CD4-positive, CD25-positive, alpha-beta regulatory T cell (primary cell): ENCODE measurements at regions not wholly inside any gene's neighbourhood (a gene's known extent, or its start where the extent isn't known, plus 50 kb on each side); places are given as distances from the start of the nearest gene placed in this dataset.

ENCODE experiments used
- ATAC-seq, 2 donors: fragments of 150-1000 bp; cut with Tn5 transposase; one replicate each; pipeline ENCODE4 v1.10.0; 2021; ENCODE audit warnings: low read depth in 2 of 2, moderate number of reproducible peaks in 2 of 2, moderate library complexity in 1 of 2
- DNase-seq, 3 donors: peaks; one replicate each; pipeline versions ENCODE4 v3.0.0 to v3.0.0-alpha.2; 2012 to 2022; ENCODE audit warnings: mixed read lengths in 1 of 3
- H3K27ac ChIP-seq: one replicate; pipeline ENCODE4 v1.7.0; 2013; ENCODE audit warnings: mild to moderate bottlenecking, low read length; ENCODE audit not compliant: insufficient read depth, poor library complexity, severe bottlenecking
- H3K27me3 ChIP-seq: one replicate; pipeline ENCODE4 v1.7.0; 2013; ENCODE audit warnings: low read length; ENCODE audit not compliant: control insufficient read depth, insufficient read depth
- H3K36me3 ChIP-seq: one replicate; pipeline ENCODE4 v1.7.0; 2013; ENCODE audit warnings: mild to moderate bottlenecking, low read length, moderate library complexity; ENCODE audit not compliant: control insufficient read depth, insufficient read depth
- H3K4me1 ChIP-seq: 2 replicates; pipeline ENCODE4 v1.7.0; 2013; ENCODE audit warnings: mild to moderate bottlenecking, low read length; ENCODE audit not compliant: insufficient read depth, control insufficient read depth, poor library complexity, severe bottlenecking
- H3K4me3 ChIP-seq: one replicate; pipeline ENCODE4 v1.7.0; 2013; ENCODE audit warnings: low read depth, mild to moderate bottlenecking, low read length, moderate library complexity
- H3K9me3 ChIP-seq, 2 experiments: 1 replicate in 1 of 2; 2 replicates in 1 of 2; pipeline ENCODE4 v1.7.0; 2013; ENCODE audit warnings: low read length in 2 of 2, mild to moderate bottlenecking in 1 of 2, moderate library complexity in 1 of 2; ENCODE audit not compliant: control insufficient read depth in 2 of 2
- H3K27ac Mint-ChIP-seq, 3 donors: one replicate each; pipeline ENCODE4 v1.8.0; 2020 to 2022; ENCODE audit warnings: mild to moderate bottlenecking in 3 of 3, mixed read lengths in 3 of 3, moderate library complexity in 2 of 3
- H3K27me3 Mint-ChIP-seq: one replicate; pipeline ENCODE4 v1.8.0; 2022; ENCODE audit warnings: mild to moderate bottlenecking, mixed read lengths
- H3K36me3 Mint-ChIP-seq: one replicate; pipeline ENCODE4 v1.8.0; 2020; ENCODE audit warnings: mixed read lengths
- H3K4me1 Mint-ChIP-seq, 4 donors: one replicate each; pipeline ENCODE4 v1.8.0; 2020 to 2022; ENCODE audit warnings: mixed read lengths in 4 of 4, mild to moderate bottlenecking in 1 of 4
- H3K4me3 Mint-ChIP-seq, 4 donors: one replicate each; pipeline ENCODE4 v1.8.0; 2020 to 2022; ENCODE audit warnings: mild to moderate bottlenecking in 4 of 4, mixed read lengths in 4 of 4, moderate library complexity in 3 of 4
- H3K9me3 Mint-ChIP-seq, 7 donors: one replicate each; pipeline ENCODE4 v1.8.0; 2020 to 2022; ENCODE audit warnings: mixed read lengths in 7 of 7, mild to moderate bottlenecking in 3 of 7, moderate library complexity in 2 of 7

GRCh38 chr5:117203584-117203983 is 629.0 kb upstream of the SEMA6A start:
- Mint-ChIP-seq H3K27ac (no peak overlapping the region), H3K36me3 (no peaks in the 10 kb centered on the region), H3K27me3 (no peaks in the 10 kb centered on the region), H3K4me1 (no peaks in the 10 kb centered on the region), H3K4me3 (no peak overlapping the region), H3K9me3 (peaks cover 1 to 16% (median 3%) of the 10 kb centered on the region in 7 donors)
- Histone ChIP-seq H3K4me3 (no peak overlapping the region), H3K9me3 (no peaks in the 10 kb centered on the region), H3K27ac (no peak overlapping the region), H3K27me3 (no peaks in the 10 kb centered on the region), H3K36me3 (no peaks in the 10 kb centered on the region), H3K4me1 (no peaks in the 10 kb centered on the region)
- ATAC-seq (no peak), DNase-seq (no peak)

GRCh38 chr5:117201001-117201400 is 626.4 kb upstream of the SEMA6A start:
- no peaks in the 10 kb centered on the region for H3K27me3 ChIP-seq
- Mint-ChIP-seq H3K27me3 (no peaks in the 10 kb centered on the region), H3K9me3 (peaks cover 0 to 15% (median 4%) of the 10 kb centered on the region in 7 donors), H3K27ac (no peak overlapping the region), H3K36me3 (no peaks in the 10 kb centered on the region), H3K4me1 (no peaks in the 10 kb centered on the region), H3K4me3 (no peak overlapping the region)
- H3K27ac ChIP-seq, result no peak overlapping the region
- ATAC-seq (no peak), DNase-seq (no peak)
- H3K36me3 ChIP-seq, result no peaks in the 10 kb centered on the region
- H3K4me1 ChIP-seq, result no peaks in the 10 kb centered on the region
- H3K9me3 ChIP-seq, result no peaks in the 10 kb centered on the region
- no peak overlapping the region for H3K4me3 ChIP-seq

GRCh38 chr5:117195076-117195475 is 620.5 kb upstream of the SEMA6A start:
- no peak overlapping the region for H3K27ac ChIP-seq
- no peaks in the 10 kb centered on the region for H3K4me1 Mint-ChIP-seq
- no peak overlapping the region for H3K4me3 Mint-ChIP-seq

GRCh38 chr5:117191251-117191650 is 616.6 kb upstream of the SEMA6A start:
- H3K9me3 Mint-ChIP-seq, result peaks cover 0 to 18% (median 5%) of the 10 kb centered on the region in 7 donors
- no peak overlapping the region for H3K27ac Mint-ChIP-seq
- H3K9me3 ChIP-seq, result no peaks in the 10 kb centered on the region
- H3K36me3 Mint-ChIP-seq, result no peaks in the 10 kb centered on the region
- DNase-seq (no peak), ATAC-seq (no peak)
- H3K27me3 Mint-ChIP-seq, result no peaks in the 10 kb centered on the region
- H3K4me1 Mint-ChIP-seq, result no peaks in the 10 kb centered on the region
- H3K4me1 ChIP-seq, result no peaks in the 10 kb centered on the region
- no peaks in the 10 kb centered on the region for H3K27me3 ChIP-seq
- H3K4me3 Mint-ChIP-seq, result no peak overlapping the region
- no peak overlapping the region for H3K27ac ChIP-seq
- H3K4me3 ChIP-seq, result no peak overlapping the region
- no peaks in the 10 kb centered on the region for H3K36me3 ChIP-seq

More at GRCh38 chr5:117195076-117195475, 620.5 kb upstream of the SEMA6A start:
- no peaks in the 10 kb centered on the region for H3K4me1 ChIP-seq
- no peaks in the 10 kb centered on the region for H3K27me3 ChIP-seq
- no peak for ATAC-seq
- Mint-ChIP-seq H3K27ac (no peak overlapping the region), H3K27me3 (no peaks in the 10 kb centered on the region), H3K36me3 (no peaks in the 10 kb centered on the region), H3K9me3 (peaks cover 0 to 15% (median 4%) of the 10 kb centered on the region in 7 donors)
- H3K9me3 ChIP-seq, result no peaks in the 10 kb centered on the region
- no peak for DNase-seq
- H3K4me3 ChIP-seq, result no peak overlapping the region
- H3K36me3 ChIP-seq, result no peaks in the 10 kb centered on the region

GRCh38 chr5:117189784-117190183 is 615.2 kb upstream of the SEMA6A start:
- no peaks in the 10 kb centered on the region for H3K36me3 Mint-ChIP-seq
- no peak overlapping the region for H3K27ac Mint-ChIP-seq
- no peaks in the 10 kb centered on the region for H3K27me3 ChIP-seq
- peaks cover 0 to 23% (median 5%) of the 10 kb centered on the region in 7 donors for H3K9me3 Mint-ChIP-seq
- no peaks in the 10 kb centered on the region for H3K9me3 ChIP-seq
- DNase-seq, result no peak
- no peak overlapping the region for H3K4me3 ChIP-seq
- no peaks in the 10 kb centered on the region for H3K4me1 ChIP-seq
- no peak for ATAC-seq
- no peaks in the 10 kb centered on the region for H3K27me3 Mint-ChIP-seq
- H3K36me3 ChIP-seq, result no peaks in the 10 kb centered on the region
- H3K27ac ChIP-seq, result no peak overlapping the region
- no peak overlapping the region for H3K4me3 Mint-ChIP-seq
- H3K4me1 Mint-ChIP-seq, result no peaks in the 10 kb centered on the region

GRCh38 chr5:117188211-117188610 is 613.6 kb upstream of the SEMA6A start:
- DNase-seq (no peak), ATAC-seq (no peak)
- Mint-ChIP-seq H3K4me1 (no peaks in the 10 kb centered on the region), H3K9me3 (peaks cover 2 to 20% (median 5%) of the 10 kb centered on the region in 7 donors), H3K27ac (no peak overlapping the region), H3K4me3 (no peak overlapping the region), H3K27me3 (no peaks in the 10 kb centered on the region), H3K36me3 (no peaks in the 10 kb centered on the region)
- Histone ChIP-seq H3K4me3 (no peak overlapping the region), H3K27ac (no peak overlapping the region), H3K27me3 (no peaks in the 10 kb centered on the region), H3K36me3 (no peaks in the 10 kb centered on the region), H3K4me1 (no peaks in the 10 kb centered on the region), H3K9me3 (no peaks in the 10 kb centered on the region)

GRCh38 chr5:117186751-117187150 is 612.1 kb upstream of the SEMA6A start:
- Mint-ChIP-seq H3K9me3 (peaks cover 2 to 14% (median 5%) of the 10 kb centered on the region in 7 donors), H3K27me3 (no peaks in the 10 kb centered on the region), H3K36me3 (no peaks in the 10 kb centered on the region), H3K4me1 (no peaks in the 10 kb centered on the region), H3K4me3 (no peak overlapping the region), H3K27ac (no peak overlapping the region)
- H3K9me3 ChIP-seq, result no peaks in the 10 kb centered on the region
- H3K27me3 ChIP-seq, result no peaks in the 10 kb centered on the region
- H3K4me1 ChIP-seq, result no peaks in the 10 kb centered on the region
- H3K4me3 ChIP-seq, result no peak overlapping the region
- H3K36me3 ChIP-seq, result no peaks in the 10 kb centered on the region
- no peak overlapping the region for H3K27ac ChIP-seq
- DNase-seq, result no peak
- no peak for ATAC-seq

- H3K27ac Mint-ChIP-seq, result no peak overlapping the region
- no peak for ATAC-seq
- peaks cover 0 to 5% (median 0%) of the 10 kb centered on the region in 4 donors for H3K4me1 Mint-ChIP-seq
- Histone ChIP-seq H3K36me3 (no peaks in the 10 kb centered on the region), H3K4me1 (no peaks in the 10 kb centered on the region), H3K9me3 (no peaks in the 10 kb centered on the region), H3K27me3 (no peaks in the 10 kb centered on the region), H3K4me3 (no peak overlapping the region), H3K27ac (no peak overlapping the region)
- H3K9me3 Mint-ChIP-seq, result peaks cover 3 to 10% (median 10%) of the 10 kb centered on the region in 7 donors
- no peak for DNase-seq
- no peaks in the 10 kb centered on the region for H3K36me3 Mint-ChIP-seq
- H3K27me3 Mint-ChIP-seq, result no peaks in the 10 kb centered on the region
- no peak overlapping the region for H3K4me3 Mint-ChIP-seq
Measured at GRCh38 chr5:117183326-117183725, 608.7 kb upstream of the SEMA6A start.
